ENCODE measurements at regions not wholly inside any gene's neighbourhood (a gene's known extent, or its start where the extent isn't known, plus 50 kb on each side); places are given as distances from the start of the nearest gene placed in this dataset.

- ATAC-seq (peak; percentile 79), DNase-seq (no peak)
- intact Hi-C loops (cut with DNase I) = no loop called here
Observed at GRCh38 chr14:88128816-88129215, 123.9 kb downstream of the GPR65 start.

GRCh38 chr14:88129306-88130056, 124.5 kb downstream of the GPR65 start:
- Histone ChIP-seq H3K27me3 (no peaks in the 10 kb centered on the region), H3K27ac (peak overlapping the region; percentile 44), H3K4me3 (no peak overlapping the region), H3K36me3 (no peaks in the 10 kb centered on the region), H3K4me1 (peaks cover 22% of the 10 kb centered on the region), H3K9me3 (no peaks in the 10 kb centered on the region)
- TF ChIP-seq CTCF (IDR thresholded peaks at IDR 0.05) = peak; percentile 11
- intact Hi-C loops (cut with DNase I) = no loop called here
- peak; percentile 87 for ATAC-seq
- no peak for DNase-seq

More at GRCh38 chr14:88128816-88129215, 123.9 kb downstream of the GPR65 start:
- H3K4me3 ChIP-seq = no peak overlapping the region
- peaks cover 22% of the 10 kb centered on the region for H3K4me1 ChIP-seq
- TF ChIP-seq CTCF (IDR thresholded peaks at IDR 0.05) = no peak
- H3K27me3 ChIP-seq = no peaks in the 10 kb centered on the region
- no peak overlapping the region for H3K27ac ChIP-seq
- H3K9me3 ChIP-seq = no peaks in the 10 kb centered on the region
- no peaks in the 10 kb centered on the region for H3K36me3 ChIP-seq

- no peak overlapping the region for H3K4me3 ChIP-seq
- no peaks in the 10 kb centered on the region for H3K27me3 ChIP-seq
- ATAC-seq (peak; percentile 59), DNase-seq (no peak)
- H3K4me1 ChIP-seq = peaks cover 22% of the 10 kb centered on the region
- no peaks in the 10 kb centered on the region for H3K36me3 ChIP-seq
- no peak for TF ChIP-seq CTCF (IDR thresholded peaks at IDR 0.05)
- no peaks in the 10 kb centered on the region for H3K9me3 ChIP-seq
- H3K27ac ChIP-seq = peak overlapping the region; percentile 44
- intact Hi-C loops (cut with DNase I) = no loop called here
Observed at GRCh38 chr14:88130057-88130432, 125.1 kb downstream of the GPR65 start.

All from upper lobe of right lung (tissue), 1 donor.